GM21528 (cell line): ENCODE measurements at regions not wholly inside any gene's neighbourhood (a gene's known extent, or its start where the extent isn't known, plus 50 kb on each side); places are given as distances from the start of the nearest gene placed in this dataset.

Source experiments
- ATAC-seq: cut with Tn5 transposase; IDR thresholded peaks from one replicate; pipeline ENCODE4 v1.9.1; 2021; ENCODE audit warnings: mild to moderate bottlenecking, moderate library complexity; ENCODE audit not compliant: unreplicated experiment, low FRiP score

- no peak for ATAC-seq
Measured at GRCh38 chr5:135249658-135250057, 149.4 kb downstream of the MACROH2A1 start.

- ATAC-seq: no peak
Measured at GRCh38 chr5:135248801-135249231, 150.2 kb downstream of the MACROH2A1 start.

- no peak for ATAC-seq
Measured at GRCh38 chr5:135246923-135247795, 151.9 kb downstream of the MACROH2A1 start.

GRCh38 chr5:135246605-135246922 lies 152.5 kb downstream of the MACROH2A1 start:
- no peak for ATAC-seq

GRCh38 chr5:135245521-135246499 lies 153.2 kb downstream of the MACROH2A1 start:
- ATAC-seq: no peak

GRCh38 chr5:135244620-135245021 lies 154.4 kb downstream of the MACROH2A1 start:
- no peak for ATAC-seq

- ATAC-seq: no peak
Measured at GRCh38 chr5:135243556-135244285, 155.3 kb downstream of the MACROH2A1 start.

- ATAC-seq: no peak
Measured at GRCh38 chr5:135242866-135243555, 156.0 kb downstream of the MACROH2A1 start.

GRCh38 chr5:135242021-135242865 lies 156.8 kb downstream of the MACROH2A1 start:
- no peak for ATAC-seq

GRCh38 chr5:135241536-135241935 lies 157.5 kb downstream of the MACROH2A1 start:
- no peak for ATAC-seq

GRCh38 chr5:135240781-135241360 lies 158.2 kb downstream of the MACROH2A1 start:
- no peak for ATAC-seq

- no peak for ATAC-seq
Measured at GRCh38 chr5:135240283-135240633, 158.8 kb downstream of the MACROH2A1 start.

GRCh38 chr5:135239453-135240282 lies 159.4 kb downstream of the MACROH2A1 start:
- no peak for ATAC-seq

- no peak for ATAC-seq
Measured at GRCh38 chr5:135238622-135239452, 160.2 kb downstream of the MACROH2A1 start.

GRCh38 chr5:135237748-135238103 lies 161.3 kb downstream of the MACROH2A1 start:
- no peak for ATAC-seq

GRCh38 chr5:135236908-135237747 lies 161.9 kb downstream of the MACROH2A1 start:
- no peak for ATAC-seq
